Panc1 (cell line): ENCODE measurements at regions not wholly inside any gene's neighbourhood (a gene's known extent, or its start where the extent isn't known, plus 50 kb on each side); places are given as distances from the start of the nearest gene placed in this dataset.

Experiments used
- POLR2AphosphoS5 ChIP-seq: IDR thresholded peaks from 2 replicates; pipeline ENCODE4 v1.6.1; 2012; ENCODE audit warnings: mild to moderate bottlenecking, low read depth, low read length, moderate library complexity
- REST ChIP-seq, 2 experiments: IDR thresholded peaks; 2 replicates each; pipeline ENCODE4 v1.6.1; 2011 to 2012; ENCODE audit warnings: low read depth in 2 of 2, control low read depth in 1 of 2, low read length in 1 of 2, mild to moderate bottlenecking in 1 of 2, moderate library complexity in 1 of 2; ENCODE audit not compliant: insufficient read depth in 1 of 2
- SIN3A ChIP-seq: IDR thresholded peaks from 2 replicates; pipeline ENCODE4 v1.6.1; 2012; ENCODE audit warnings: low read depth, mild to moderate bottlenecking, low read length, moderate library complexity, borderline replicate concordance; ENCODE audit not compliant: insufficient read depth
- TCF7L2 ChIP-seq: IDR thresholded peaks from 2 replicates; pipeline ENCODE4 v1.6.1; 2011; ENCODE audit warnings: mild to moderate bottlenecking, low read depth, low read length, inconsistent platforms
- TF ChIP-seq, protein P1 (sequence below): fragments of 450-650 bp; IDR thresholded peaks from 2 replicates; pipeline ENCODE4 v1.5.1; 2017; ENCODE audit warnings: mild to moderate bottlenecking

DNA sequence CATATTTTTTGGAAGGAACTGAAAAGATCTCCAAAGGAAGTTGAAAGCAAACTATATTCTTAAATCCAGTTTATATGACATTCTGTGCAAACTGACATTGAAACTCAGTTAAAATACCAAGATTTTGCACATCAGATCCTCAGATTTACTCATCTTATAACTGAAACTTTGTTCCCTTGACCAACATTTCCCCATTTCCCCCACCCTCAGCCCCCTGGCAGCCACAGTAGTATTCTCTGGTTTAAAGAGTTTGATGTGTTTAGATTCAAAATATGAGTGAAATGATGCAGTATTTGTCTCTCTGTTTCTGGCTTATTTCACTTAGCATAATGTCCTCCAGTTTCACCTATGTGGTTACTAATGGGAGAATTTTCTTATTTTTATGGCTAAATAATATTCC is 99.2 kb upstream of the ITGA4 start:
- TF ChIP-seq, protein P1, sequence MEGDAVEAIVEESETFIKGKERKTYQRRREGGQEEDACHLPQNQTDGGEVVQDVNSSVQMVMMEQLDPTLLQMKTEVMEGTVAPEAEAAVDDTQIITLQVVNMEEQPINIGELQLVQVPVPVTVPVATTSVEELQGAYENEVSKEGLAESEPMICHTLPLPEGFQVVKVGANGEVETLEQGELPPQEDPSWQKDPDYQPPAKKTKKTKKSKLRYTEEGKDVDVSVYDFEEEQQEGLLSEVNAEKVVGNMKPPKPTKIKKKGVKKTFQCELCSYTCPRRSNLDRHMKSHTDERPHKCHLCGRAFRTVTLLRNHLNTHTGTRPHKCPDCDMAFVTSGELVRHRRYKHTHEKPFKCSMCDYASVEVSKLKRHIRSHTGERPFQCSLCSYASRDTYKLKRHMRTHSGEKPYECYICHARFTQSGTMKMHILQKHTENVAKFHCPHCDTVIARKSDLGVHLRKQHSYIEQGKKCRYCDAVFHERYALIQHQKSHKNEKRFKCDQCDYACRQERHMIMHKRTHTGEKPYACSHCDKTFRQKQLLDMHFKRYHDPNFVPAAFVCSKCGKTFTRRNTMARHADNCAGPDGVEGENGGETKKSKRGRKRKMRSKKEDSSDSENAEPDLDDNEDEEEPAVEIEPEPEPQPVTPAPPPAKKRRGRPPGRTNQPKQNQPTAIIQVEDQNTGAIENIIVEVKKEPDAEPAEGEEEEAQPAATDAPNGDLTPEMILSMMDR: no peak
- TF ChIP-seq SIN3A (no peak), REST (IDR thresholded peaks at IDR 0.05; ENCODE audit: insufficient read depth in 1 of 2, low read depth in 2 of 2, low read length in 1 of 2) (no peak), TCF7L2 (no peak), POLR2AphosphoS5 (no peak)
